ENCODE measurements at regions not wholly inside any gene's neighbourhood (a gene's known extent, or its start where the extent isn't known, plus 50 kb on each side); places are given as distances from the start of the nearest gene placed in this dataset.

GRCh38 chr7:17713584-17713983, 226.7 kb downstream of the SNX13 start:
- TF ChIP-seq CTCF (IDR thresholded peaks at IDR 0.05) (no peak), POLR2AphosphoS5 (IDR thresholded peaks at IDR 0.05) (no peak)

Data from breast epithelium (tissue), 3 donors.